ENCODE measurements at regions not wholly inside any gene's neighbourhood (a gene's known extent, or its start where the extent isn't known, plus 50 kb on each side); places are given as distances from the start of the nearest gene placed in this dataset.
"Not testable (repeated sequence)": the region's sequence is repeated elsewhere in the genome, so short reads cannot be mapped to it uniquely, and the experiment has no call there.

GRCh38 chr15:59904450-59905135 is 99.5 kb upstream of the FOXB1 start:
- Histone ChIP-seq H3K36me3 (ENCODE audit: control insufficient read depth in 2 of 3, insufficient read depth in 3 of 3, low read length in 3 of 3) (no peaks in the 10 kb centered on the region), H3K4me3 (ENCODE audit: low read length) (no peak overlapping the region), H3K9me3 (ENCODE audit: control insufficient read depth in 2 of 3, low read length in 3 of 3) (no peaks in the 10 kb centered on the region), H3K27me3 (ENCODE audit: control insufficient read depth in 2 of 2, insufficient read depth in 2 of 2, low read length in 2 of 2) (no peaks in the 10 kb centered on the region), H3K4me1 (ENCODE audit: control insufficient read depth in 2 of 2, insufficient read depth in 2 of 2, low read length in 2 of 2) (no peaks in the 10 kb centered on the region), H3K27ac (ENCODE audit: low read depth, low read length) (no peak overlapping the region)
- ChIA-PET CTCF (no interaction called here), POLR2A (no interaction called here)
- H3K9me3 Mint-ChIP-seq, result no peaks in the 10 kb centered on the region
- H3K27me3 Mint-ChIP-seq, result peaks cover 18 to 55% (median 32%) of the 10 kb centered on the region in 5 donors
- no peaks in the 10 kb centered on the region for H3K36me3 Mint-ChIP-seq
- no peaks in the 10 kb centered on the region for H3K4me1 Mint-ChIP-seq
- peak overlapping the region in 1 of 9 donors; percentile 36 for H3K27ac Mint-ChIP-seq
- DNase-seq (no peak), ATAC-seq (no peak)
- H3K4me3 Mint-ChIP-seq, result no peak overlapping the region
- intact Hi-C loops (cut with micrococcal nuclease), result no loop called here

GRCh38 chr15:59896663-59897074 is 107.4 kb upstream of the FOXB1 start:
- ChIA-PET POLR2A (no interaction called here), CTCF (interaction anchor here (0.8 kb wide), 1 partner anchor 327 kb away, joined by 3 read pairs; no protein-coding TSS in a partner anchor)
- no peaks in the 10 kb centered on the region for H3K4me1 ChIP-seq (ENCODE audit: control insufficient read depth in 2 of 2, insufficient read depth in 2 of 2, low read length in 2 of 2)
- no peak overlapping the region for H3K4me3 ChIP-seq (ENCODE audit: low read length)
- H3K9me3 Mint-ChIP-seq, result no peaks in the 10 kb centered on the region
- peaks cover 0 to 2% (median 0%) of the 10 kb centered on the region in 7 donors for H3K4me1 Mint-ChIP-seq
- DNase-seq (no peak), ATAC-seq (no peak)
- H3K27ac ChIP-seq (ENCODE audit: low read depth, low read length), result no peak overlapping the region
- H3K36me3 ChIP-seq (ENCODE audit: control insufficient read depth in 2 of 3, insufficient read depth in 3 of 3, low read length in 3 of 3), result no peaks in the 10 kb centered on the region
- no peak overlapping the region for H3K27ac Mint-ChIP-seq
- intact Hi-C loops (cut with micrococcal nuclease), result no loop called here
- no peak overlapping the region for H3K4me3 Mint-ChIP-seq
- no peaks in the 10 kb centered on the region for H3K9me3 ChIP-seq (ENCODE audit: control insufficient read depth in 2 of 3, low read length in 3 of 3)
- H3K27me3 Mint-ChIP-seq, result peaks cover 4 to 12% (median 5%) of the 10 kb centered on the region in 5 donors
- H3K27me3 ChIP-seq (ENCODE audit: control insufficient read depth in 2 of 2, insufficient read depth in 2 of 2, low read length in 2 of 2), result no peaks in the 10 kb centered on the region
- no peaks in the 10 kb centered on the region for H3K36me3 Mint-ChIP-seq

GRCh38 chr15:59894835-59895234 is 109.3 kb upstream of the FOXB1 start:
- DNase-seq, result no peak
- H3K4me3 Mint-ChIP-seq, result no peak overlapping the region
- Histone ChIP-seq H3K9me3 (ENCODE audit: control insufficient read depth in 2 of 3, low read length in 3 of 3) (no peaks in the 10 kb centered on the region), H3K4me3 (ENCODE audit: low read length) (no peak overlapping the region), H3K36me3 (ENCODE audit: control insufficient read depth in 2 of 3, insufficient read depth in 3 of 3, low read length in 3 of 3) (no peaks in the 10 kb centered on the region), H3K27ac (ENCODE audit: low read depth, low read length) (no peak overlapping the region), H3K4me1 (ENCODE audit: control insufficient read depth in 2 of 2, insufficient read depth in 2 of 2, low read length in 2 of 2) (no peaks in the 10 kb centered on the region), H3K27me3 (ENCODE audit: control insufficient read depth in 2 of 2, insufficient read depth in 2 of 2, low read length in 2 of 2) (no peaks in the 10 kb centered on the region)
- peaks cover 0 to 13% (median 0%) of the 10 kb centered on the region in 5 donors for H3K27me3 Mint-ChIP-seq
- no peak overlapping the region for H3K27ac Mint-ChIP-seq
- peaks cover 0 to 2% (median 0%) of the 10 kb centered on the region in 7 donors for H3K4me1 Mint-ChIP-seq
- ChIA-PET CTCF (no interaction called here), POLR2A (no interaction called here)
- no peak for ATAC-seq
- intact Hi-C loops (cut with micrococcal nuclease), result no loop called here
- H3K9me3 Mint-ChIP-seq, result no peaks in the 10 kb centered on the region
- H3K36me3 Mint-ChIP-seq, result no peaks in the 10 kb centered on the region

GRCh38 chr15:59892985-59893384 is 111.1 kb upstream of the FOXB1 start:
- no peaks in the 10 kb centered on the region for H3K36me3 ChIP-seq (ENCODE audit: control insufficient read depth in 2 of 3, insufficient read depth in 3 of 3, low read length in 3 of 3)
- H3K36me3 Mint-ChIP-seq, result no peaks in the 10 kb centered on the region
- no peak overlapping the region for H3K4me3 Mint-ChIP-seq
- no peak overlapping the region for H3K4me3 ChIP-seq (ENCODE audit: low read length)
- no peak overlapping the region for H3K27ac ChIP-seq (ENCODE audit: low read depth, low read length)
- no peak for ATAC-seq
- peak in 1 of 9 donors; percentile 3 for DNase-seq
- intact Hi-C loops (cut with micrococcal nuclease), result no loop called here
- no peaks in the 10 kb centered on the region for H3K4me1 ChIP-seq (ENCODE audit: control insufficient read depth in 2 of 2, insufficient read depth in 2 of 2, low read length in 2 of 2)
- ChIA-PET POLR2A (no interaction called here), CTCF (no interaction called here)
- H3K9me3 Mint-ChIP-seq, result peaks cover 0 to 6% (median 2%) of the 10 kb centered on the region in 11 donors
- peak overlapping the region in 1 of 9 donors; percentile 49 for H3K27ac Mint-ChIP-seq
- H3K9me3 ChIP-seq (ENCODE audit: control insufficient read depth in 2 of 3, low read length in 3 of 3), result no peaks in the 10 kb centered on the region
- no peaks in the 10 kb centered on the region for H3K27me3 ChIP-seq (ENCODE audit: control insufficient read depth in 2 of 2, insufficient read depth in 2 of 2, low read length in 2 of 2)
- H3K27me3 Mint-ChIP-seq, result peaks cover 0 to 9% (median 0%) of the 10 kb centered on the region in 5 donors
- H3K4me1 Mint-ChIP-seq, result peaks cover 0 to 2% (median 0%) of the 10 kb centered on the region in 7 donors

- peaks cover 0 to 29% (median 0%) of the 10 kb centered on the region in 5 donors for H3K27me3 Mint-ChIP-seq
Measured at GRCh38 chr15:59887870-59888269, 116.2 kb upstream of the FOXB1 start.

GRCh38 chr15:59887211-59887610 is 116.9 kb upstream of the FOXB1 start:
- no peaks in the 10 kb centered on the region for H3K36me3 ChIP-seq (ENCODE audit: control insufficient read depth in 2 of 3, insufficient read depth in 3 of 3, low read length in 3 of 3)
- no peaks in the 10 kb centered on the region for H3K27me3 ChIP-seq (ENCODE audit: control insufficient read depth in 2 of 2, insufficient read depth in 2 of 2, low read length in 2 of 2)
- DNase-seq (no peak), ATAC-seq (no peak)
- ChIA-PET CTCF (interaction anchor here (0.7 kb wide), 1 partner anchor 79 kb away, joined by 3 read pairs; no protein-coding TSS in a partner anchor), POLR2A (no interaction called here)
- Mint-ChIP-seq H3K4me3 (no peak overlapping the region), H3K9me3 (peaks cover 0 to 12% (median 3%) of the 10 kb centered on the region in 11 donors), H3K27ac (no peak overlapping the region), H3K36me3 (no peaks in the 10 kb centered on the region), H3K27me3 (peaks cover 0 to 29% (median 0%) of the 10 kb centered on the region in 5 donors), H3K4me1 (peaks cover 0 to 7% (median 3%) of the 10 kb centered on the region in 7 donors)
- no peak overlapping the region for H3K4me3 ChIP-seq (ENCODE audit: low read length)
- no peaks in the 10 kb centered on the region for H3K4me1 ChIP-seq (ENCODE audit: control insufficient read depth in 2 of 2, insufficient read depth in 2 of 2, low read length in 2 of 2)
- H3K9me3 ChIP-seq (ENCODE audit: control insufficient read depth in 2 of 3, low read length in 3 of 3), result no peaks in the 10 kb centered on the region
- no peak overlapping the region for H3K27ac ChIP-seq (ENCODE audit: low read depth, low read length)
- intact Hi-C loops (cut with micrococcal nuclease), result no loop called here

More at GRCh38 chr15:59887870-59888269, 116.2 kb upstream of the FOXB1 start:
- ATAC-seq; H3K27ac Mint-ChIP-seq; H3K27ac ChIP-seq (ENCODE audit: low read depth, low read length); H3K4me3 Mint-ChIP-seq; CTCF ChIA-PET; H3K9me3 ChIP-seq (ENCODE audit: control insufficient read depth in 2 of 3, low read length in 3 of 3); DNase-seq; intact Hi-C loops (cut with micrococcal nuclease); POLR2A ChIA-PET; H3K4me1 Mint-ChIP-seq; H3K4me3 ChIP-seq (ENCODE audit: low read length); H3K27me3 ChIP-seq (ENCODE audit: control insufficient read depth in 2 of 2, insufficient read depth in 2 of 2, low read length in 2 of 2); H3K36me3 ChIP-seq (ENCODE audit: control insufficient read depth in 2 of 3, insufficient read depth in 3 of 3, low read length in 3 of 3); H3K4me1 ChIP-seq (ENCODE audit: control insufficient read depth in 2 of 2, insufficient read depth in 2 of 2, low read length in 2 of 2); H3K36me3 Mint-ChIP-seq: not testable (repeated sequence)
- H3K9me3 Mint-ChIP-seq, result peaks cover 0 to 12% (median 3%) of the 10 kb centered on the region in 11 donors

- no peaks in the 10 kb centered on the region for H3K36me3 ChIP-seq (ENCODE audit: control insufficient read depth in 2 of 3, insufficient read depth in 3 of 3, low read length in 3 of 3)
- ChIA-PET CTCF (no interaction called here), POLR2A (interaction anchor here (0.7 to 1.0 kb wide), 2 partner anchors 83 to 90 kb away, joined by 3 read pairs; no protein-coding TSS in a partner anchor)
- H3K36me3 Mint-ChIP-seq, result no peaks in the 10 kb centered on the region
- peaks cover 0 to 7% (median 3%) of the 10 kb centered on the region in 7 donors for H3K4me1 Mint-ChIP-seq
- no peak overlapping the region for H3K27ac ChIP-seq (ENCODE audit: low read depth, low read length)
- no peaks in the 10 kb centered on the region for H3K27me3 ChIP-seq (ENCODE audit: control insufficient read depth in 2 of 2, insufficient read depth in 2 of 2, low read length in 2 of 2)
- H3K4me3 ChIP-seq (ENCODE audit: low read length), result no peak overlapping the region
- peaks cover 0 to 12% (median 3%) of the 10 kb centered on the region in 11 donors for H3K9me3 Mint-ChIP-seq
- DNase-seq (no peak), ATAC-seq (no peak)
- no peaks in the 10 kb centered on the region for H3K4me1 ChIP-seq (ENCODE audit: control insufficient read depth in 2 of 2, insufficient read depth in 2 of 2, low read length in 2 of 2)
- H3K4me3 Mint-ChIP-seq, result no peak overlapping the region
- H3K27ac Mint-ChIP-seq, result peak overlapping the region in 1 of 9 donors; percentile 26
- no peaks in the 10 kb centered on the region for H3K9me3 ChIP-seq (ENCODE audit: control insufficient read depth in 2 of 3, low read length in 3 of 3)
- intact Hi-C loops (cut with micrococcal nuclease), result no loop called here
- peaks cover 0 to 31% (median 0%) of the 10 kb centered on the region in 5 donors for H3K27me3 Mint-ChIP-seq
Measured at GRCh38 chr15:59886441-59886840, 117.7 kb upstream of the FOXB1 start.
